H9 (cell line): ENCODE measurements at regions not wholly inside any gene's neighbourhood (a gene's known extent, or its start where the extent isn't known, plus 50 kb on each side); places are given as distances from the start of the nearest gene placed in this dataset.

Source experiments
- DNase-seq: peaks from one replicate; pipeline ENCODE4 v3.0.0-alpha.2; 2017
- H2AFZ ChIP-seq: one replicate; pipeline ENCODE4 v1.6.1; 2013; ENCODE audit warnings: mild to moderate bottlenecking, low read length, control low read depth, moderate library complexity
- H2AK5ac ChIP-seq: 2 replicates; pipeline ENCODE4 v1.6.1; 2013; ENCODE audit warnings: low read length, control low read depth, mixed read lengths; ENCODE audit not compliant: insufficient read length
- H2BK120ac ChIP-seq: one replicate; pipeline ENCODE4 v1.6.1; 2013; ENCODE audit warnings: low read depth, mild to moderate bottlenecking, low read length, control low read depth, inconsistent platforms; ENCODE audit not compliant: poor library complexity, severe bottlenecking
- H2BK12ac ChIP-seq: 2 replicates; pipeline ENCODE4 v1.6.1; 2013; ENCODE audit warnings: low read length, control low read depth, mixed read lengths, low read depth; ENCODE audit not compliant: insufficient read length
- H2BK15ac ChIP-seq: 2 replicates; pipeline ENCODE4 v1.6.1; 2013; ENCODE audit warnings: low read depth, low read length, control low read depth
- H2BK20ac ChIP-seq: one replicate; pipeline ENCODE4 v1.6.1; 2013; ENCODE audit warnings: low read depth, mild to moderate bottlenecking, low read length, control low read depth, inconsistent platforms; ENCODE audit not compliant: poor library complexity, severe bottlenecking
- H2BK5ac ChIP-seq: 2 replicates; pipeline ENCODE4 v1.6.1; 2013; ENCODE audit warnings: low read length, control low read depth, mixed read lengths; ENCODE audit not compliant: insufficient read length
- H3K14ac ChIP-seq: 2 replicates; pipeline ENCODE4 v1.6.1; 2013; ENCODE audit warnings: low read length, control low read depth; ENCODE audit not compliant: insufficient read depth
- H3K18ac ChIP-seq: 2 replicates; pipeline ENCODE4 v1.6.1; 2013; ENCODE audit warnings: low read depth, mild to moderate bottlenecking, mixed read lengths, low read length, control low read depth; ENCODE audit not compliant: insufficient read length
- H3K23ac ChIP-seq: 2 replicates; pipeline ENCODE4 v1.6.1; 2013; ENCODE audit warnings: low read length, control low read depth, mixed read lengths, low read depth; ENCODE audit not compliant: insufficient read length
- H3K23me2 ChIP-seq: 2 replicates; pipeline ENCODE4 v1.6.1; 2013; ENCODE audit warnings: low read depth, mild to moderate bottlenecking, mixed read lengths, low read length, control low read depth; ENCODE audit not compliant: insufficient read length, poor library complexity, severe bottlenecking
- H3K27ac ChIP-seq: 2 replicates; pipeline ENCODE4 v1.5.1; 2013; ENCODE audit warnings: low read length, control low read depth, mixed read lengths, low read depth; ENCODE audit not compliant: insufficient read length
- H3K27me3 ChIP-seq: 2 replicates; pipeline ENCODE4 v1.6.1; 2013; ENCODE audit warnings: low read length, control low read depth, inconsistent platforms; ENCODE audit not compliant: insufficient read depth
- H3K4ac ChIP-seq: 2 replicates; pipeline ENCODE4 v1.6.1; 2013; ENCODE audit warnings: low read depth, mild to moderate bottlenecking, control low read depth, inconsistent platforms, low read length, moderate library complexity
- H3K4me1 ChIP-seq: 2 replicates; pipeline ENCODE4 v1.6.1; 2013; ENCODE audit warnings: low read length, control low read depth, inconsistent platforms; ENCODE audit not compliant: insufficient read depth
- H3K4me2 ChIP-seq: 2 replicates; pipeline ENCODE4 v1.6.1; 2013; ENCODE audit warnings: low read length, control low read depth, mixed read lengths; ENCODE audit not compliant: insufficient read length, insufficient read depth
- H3K56ac ChIP-seq: 2 replicates; pipeline ENCODE4 v1.6.1; 2013; ENCODE audit warnings: low read depth, mild to moderate bottlenecking, mixed read lengths, low read length, control low read depth; ENCODE audit not compliant: insufficient read length
- H3K79me1 ChIP-seq: 2 replicates; pipeline ENCODE4 v1.6.1; 2013; ENCODE audit warnings: low read depth, mild to moderate bottlenecking, moderate library complexity, low read length, control low read depth, inconsistent platforms; ENCODE audit not compliant: insufficient read depth, poor library complexity, severe bottlenecking
- H3K79me2 ChIP-seq: 2 replicates; pipeline ENCODE4 v1.6.1; 2013; ENCODE audit warnings: low read length, control low read depth, inconsistent platforms; ENCODE audit not compliant: insufficient read depth
- H3K9ac ChIP-seq: 2 replicates; pipeline ENCODE4 v1.6.1; 2013; ENCODE audit warnings: low read length, control low read depth, mixed read lengths; ENCODE audit not compliant: insufficient read length; ENCODE audit errors: extremely low read depth
- H3K9me3 ChIP-seq: one replicate; pipeline ENCODE4 v1.6.1; 2013; ENCODE audit warnings: low read depth, low read length, inconsistent platforms; ENCODE audit not compliant: control insufficient read depth
- H3T11ph ChIP-seq: one replicate; pipeline ENCODE4 v1.6.1; 2013; ENCODE audit warnings: mild to moderate bottlenecking, low read length, control low read depth, inconsistent platforms
- H4K20me1 ChIP-seq: one replicate; pipeline ENCODE4 v1.6.1; 2013; ENCODE audit not compliant: control insufficient read depth, insufficient read length, insufficient read depth
- H4K5ac ChIP-seq: 2 replicates; pipeline ENCODE4 v1.6.1; 2013; ENCODE audit warnings: low read depth, mild to moderate bottlenecking, mixed read lengths, low read length, control low read depth; ENCODE audit not compliant: insufficient read length
- H4K8ac ChIP-seq: replicated peaks from 2 replicates; pipeline ENCODE4 v1.6.1; 2013; ENCODE audit warnings: low read length, control low read depth, mixed read lengths, low read depth; ENCODE audit not compliant: insufficient read length
- H4K91ac ChIP-seq: 2 replicates; pipeline ENCODE4 v1.6.1; 2013; ENCODE audit warnings: low read depth, mild to moderate bottlenecking, moderate library complexity, mixed read lengths, low read length, control low read depth; ENCODE audit not compliant: insufficient read length
- H3K27ac Mint-ChIP-seq, 3 experiments: 2 replicates in 2 of 3; 3 replicates in 1 of 3; pipeline ENCODE4 v1.8.0; 2020 to 2021; ENCODE audit warnings: mixed read lengths in 3 of 3, mild to moderate bottlenecking in 1 of 3, moderate library complexity in 1 of 3
- H3K27me3 Mint-ChIP-seq: 2 replicates; pipeline ENCODE4 v1.8.0; 2021; ENCODE audit warnings: low read depth, mild to moderate bottlenecking, moderate library complexity, mixed read lengths
- H3K36me3 Mint-ChIP-seq, 3 experiments: 2 replicates in 2 of 3; 3 replicates in 1 of 3; pipeline ENCODE4 v1.8.0; 2020 to 2021; ENCODE audit warnings: low read depth in 3 of 3, mixed read lengths in 3 of 3; ENCODE audit not compliant: insufficient read depth in 1 of 3
- H3K4me1 Mint-ChIP-seq, 2 experiments: 2 replicates each; pipeline ENCODE4 v1.8.0; 2020; ENCODE audit warnings: mixed read lengths in 2 of 2
- H3K4me3 Mint-ChIP-seq, 2 experiments: 2 replicates in 1 of 2; 3 replicates in 1 of 2; pipeline ENCODE4 v1.8.0; 2020 to 2021; ENCODE audit warnings: mild to moderate bottlenecking in 2 of 2, mixed read lengths in 2 of 2, moderate library complexity in 1 of 2
- H3K9me3 Mint-ChIP-seq, 2 experiments: 2 replicates in 1 of 2; 3 replicates in 1 of 2; pipeline ENCODE4 v1.8.0; 2020; ENCODE audit warnings: mild to moderate bottlenecking in 2 of 2, mixed read lengths in 2 of 2, moderate library complexity in 1 of 2
- CTCF ChIP-seq: fragments of 200-600 bp; sonication (generic); conservative IDR thresholded peaks from 3 replicates; pipeline ENCODE4 v1.8.0; 2021; ENCODE audit warnings: antibody characterized with exemption, mild to moderate bottlenecking
- whole genome bisulfite sequencing: extraction: QIAGEN DNeasy Blood & Tissue Kit; methylation state at CpG from one replicate; pipeline ENCODE4 v1.1.7; 2013; ENCODE audit warnings: missing lambda C conversion rate, low lambda C conversion rate, mixed read lengths; ENCODE audit not compliant: insufficient read length; ENCODE audit errors: extremely low coverage; 5-methylcytosine and 5-hydroxymethylcytosine counted together

GRCh38 chr12:19665121-19665900 lies 226.0 kb downstream of the AEBP2 start:
- Histone ChIP-seq H3K18ac (no peak overlapping the region), H4K20me1 (no peaks in the 10 kb centered on the region), H3T11ph (no peak overlapping the region), H3K14ac (no peak overlapping the region), H3K9me3 (no peaks in the 10 kb centered on the region), H3K4me1 (no peaks in the 10 kb centered on the region; the same call in 1 of the 2 replicates), H2BK20ac (no peak overlapping the region), H3K4me2 (no peak overlapping the region), H4K5ac (no peak overlapping the region), H2BK12ac (no peak overlapping the region), H3K56ac (no peak overlapping the region), H3K4ac (no peak overlapping the region), H3K23me2 (no peaks in the 10 kb centered on the region), H3K27ac (no peak overlapping the region), H3K23ac (no peak overlapping the region), H2BK5ac (no peak overlapping the region), H2AK5ac (no peak overlapping the region), H3K27me3 (no peaks in the 10 kb centered on the region), H3K79me2 (no peaks in the 10 kb centered on the region), H4K91ac (no peak overlapping the region), H2BK120ac (no peak overlapping the region), H2AFZ (no peak overlapping the region), H4K8ac (no peak overlapping the region), H2BK15ac (no peak overlapping the region), H3K79me1 (no peaks in the 10 kb centered on the region), H3K9ac (no peak overlapping the region)
- no peak for TF ChIP-seq CTCF
- Mint-ChIP-seq H3K9me3 (no peaks in the 10 kb centered on the region), H3K4me1 (peaks cover 9 to 15% of the 10 kb centered on the region in 2 experiments), H3K27me3 (no peaks in the 10 kb centered on the region), H3K4me3 (no peak overlapping the region), H3K27ac (no peak overlapping the region), H3K36me3 (no peaks in the 10 kb centered on the region)
- WGBS = no CpG with 5 or more reads among the region's 1 CpG
- DNase-seq = no peak
